GM13977 (cell line): ENCODE measurements at regions not wholly inside any gene's neighbourhood (a gene's known extent, or its start where the extent isn't known, plus 50 kb on each side); places are given as distances from the start of the nearest gene placed in this dataset.

Source experiments
- DNase-seq: peaks from one replicate; pipeline ENCODE4 v3.0.0; 2012; ENCODE audit warnings: low spot score
- CTCF ChIP-seq: IDR thresholded peaks from 2 replicates; pipeline ENCODE4 v1.5.1; 2012; ENCODE audit warnings: mild to moderate bottlenecking, control low read depth; ENCODE audit not compliant: insufficient read depth; ENCODE audit errors: extremely low read depth, missing control alignments
- in situ Hi-C: fragments of 300-500 bp; cut with MboI; formaldehyde crosslinking; loops from one replicate; pipeline ENCODE4 v1.12.0; 2022; ENCODE audit warnings: low sequenced_read_pairs, low pct_unique_long_range_greater_than_20kb, mixed read lengths, inconsistent platforms; ENCODE audit not compliant: unreplicated experiment

- DNase-seq, result no peak
- no peak for TF ChIP-seq CTCF
- in situ Hi-C loops, result no loop called here
These were observed 149.9 kb downstream of the SHQ1 start for GRCh38 chr3:72698154-72698917.

GRCh38 chr3:72697717-72698116, 150.5 kb downstream of the SHQ1 start:
- in situ Hi-C loops, result no loop called here

GRCh38 chr3:72696815-72697214, 151.4 kb downstream of the SHQ1 start:
- in situ Hi-C loops, result no loop called here
- DNase-seq, result no peak
- no peak for TF ChIP-seq CTCF

More at GRCh38 chr3:72697717-72698116, 150.5 kb downstream of the SHQ1 start:
- no peak for DNase-seq
- TF ChIP-seq CTCF, result no peak

GRCh38 chr3:72694398-72694797, 153.8 kb downstream of the SHQ1 start:
- in situ Hi-C loops, result no loop called here
- no peak for DNase-seq
- TF ChIP-seq CTCF, result no peak

- DNase-seq, result no peak
- TF ChIP-seq CTCF, result no peak
- in situ Hi-C loops, result no loop called here
These were observed 155.3 kb downstream of the SHQ1 start for GRCh38 chr3:72692990-72693389.

- TF ChIP-seq CTCF, result no peak
- in situ Hi-C loops, result no loop called here
- no peak for DNase-seq
These were observed 157.6 kb downstream of the SHQ1 start for GRCh38 chr3:72690629-72691028.

- DNase-seq, result peak; percentile 72
- in situ Hi-C loops, result no loop called here
- TF ChIP-seq CTCF, result no peak
These were observed 165.3 kb downstream of the SHQ1 start for GRCh38 chr3:72682936-72683452.
